HG03064 (cell line): ENCODE measurements at regions not wholly inside any gene's neighbourhood (a gene's known extent, or its start where the extent isn't known, plus 50 kb on each side); places are given as distances from the start of the nearest gene placed in this dataset.

Experiments
- ATAC-seq: cut with Tn5 transposase; IDR thresholded peaks from one replicate; pipeline ENCODE4 v1.9.1; 2021; ENCODE audit warnings: low read depth; ENCODE audit not compliant: unreplicated experiment

DNA sequence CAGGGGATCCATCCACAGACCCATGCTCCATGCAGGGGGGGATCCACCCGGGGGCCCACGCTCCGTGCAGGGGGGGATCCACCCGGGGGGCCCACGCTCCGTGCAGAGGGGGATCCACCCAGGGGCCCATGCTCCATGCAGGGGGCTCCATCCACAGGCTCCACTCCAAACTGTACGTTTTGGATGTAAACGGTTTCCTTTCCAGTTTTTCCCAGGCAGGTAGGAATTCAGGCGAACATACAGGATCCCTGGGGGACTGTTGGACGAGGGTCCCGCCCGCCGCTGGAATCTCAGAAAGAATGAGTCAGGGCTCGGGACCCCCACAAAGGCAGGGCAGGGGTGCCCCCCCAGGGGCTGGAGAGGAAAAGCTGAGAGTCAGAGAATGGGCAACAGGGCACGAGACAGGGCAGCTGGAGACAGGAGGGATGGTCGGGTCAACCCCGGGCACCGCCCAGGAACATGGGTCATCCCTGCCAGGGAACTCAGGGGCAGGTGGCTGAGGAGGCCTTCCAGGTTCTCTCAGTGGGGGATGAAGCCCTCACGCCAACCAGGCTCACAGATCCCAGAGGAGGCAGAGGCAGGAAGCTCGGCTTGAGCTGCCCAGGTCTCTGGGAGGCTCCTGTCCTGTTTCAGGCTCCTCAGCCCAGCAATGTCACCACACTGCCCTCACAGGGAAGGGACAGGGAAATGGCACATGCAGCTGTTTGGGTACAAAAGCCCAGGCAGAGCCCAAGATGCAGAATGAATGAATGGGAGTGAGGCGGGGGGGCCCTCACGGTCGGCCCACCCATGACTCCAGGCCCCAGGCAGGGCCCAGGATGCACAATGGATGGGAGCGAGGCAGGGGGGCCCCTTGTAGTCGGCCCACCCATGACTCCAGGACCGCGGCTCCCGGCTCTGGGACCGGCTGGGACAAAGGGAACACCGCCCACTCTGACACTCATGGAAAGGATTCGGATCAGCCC is 200.2 kb downstream of the BRD1 start:
- ATAC-seq: no peak

DNA sequence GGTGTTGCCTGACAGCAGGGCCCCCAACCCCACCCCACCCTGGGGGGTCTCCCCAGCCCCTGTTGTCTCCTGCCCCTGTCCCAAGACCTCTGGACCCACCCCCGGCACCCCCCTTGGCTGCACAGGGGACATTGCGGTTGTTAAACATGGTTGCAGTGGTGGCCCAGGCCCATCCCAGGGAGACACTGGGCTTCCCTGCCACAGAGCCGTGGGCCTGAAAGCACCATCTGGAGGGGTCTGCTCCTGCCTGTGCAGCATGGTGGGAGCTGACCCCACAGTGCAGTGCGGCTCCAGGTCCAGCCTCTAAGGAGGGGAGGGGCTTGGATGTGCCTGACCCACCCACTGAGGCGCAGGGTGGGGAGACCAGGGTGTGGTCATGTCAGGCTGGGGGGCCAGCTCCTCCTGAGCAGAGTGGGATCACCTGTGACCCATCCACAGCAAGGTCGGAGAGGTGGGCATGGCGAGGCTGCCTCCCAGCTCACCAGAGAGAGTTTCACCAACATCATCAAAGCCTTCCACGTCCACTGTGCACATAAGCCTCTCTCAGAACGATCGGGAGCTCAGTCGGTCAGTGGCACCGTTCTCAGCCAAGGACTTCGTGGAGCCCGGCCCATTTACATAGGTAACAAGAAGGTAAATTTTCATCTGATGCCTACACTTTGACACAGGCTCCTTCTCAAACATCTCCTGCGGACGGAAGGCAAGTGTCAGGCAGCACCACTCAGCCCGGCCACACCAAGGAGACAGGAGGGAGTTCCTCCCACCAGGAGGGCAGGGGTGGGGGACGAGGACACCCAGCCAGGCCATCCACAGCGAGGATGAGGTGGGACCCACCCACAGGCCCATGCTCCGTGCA is 201.1 kb downstream of the BRD1 start:
- no peak for ATAC-seq

DNA sequence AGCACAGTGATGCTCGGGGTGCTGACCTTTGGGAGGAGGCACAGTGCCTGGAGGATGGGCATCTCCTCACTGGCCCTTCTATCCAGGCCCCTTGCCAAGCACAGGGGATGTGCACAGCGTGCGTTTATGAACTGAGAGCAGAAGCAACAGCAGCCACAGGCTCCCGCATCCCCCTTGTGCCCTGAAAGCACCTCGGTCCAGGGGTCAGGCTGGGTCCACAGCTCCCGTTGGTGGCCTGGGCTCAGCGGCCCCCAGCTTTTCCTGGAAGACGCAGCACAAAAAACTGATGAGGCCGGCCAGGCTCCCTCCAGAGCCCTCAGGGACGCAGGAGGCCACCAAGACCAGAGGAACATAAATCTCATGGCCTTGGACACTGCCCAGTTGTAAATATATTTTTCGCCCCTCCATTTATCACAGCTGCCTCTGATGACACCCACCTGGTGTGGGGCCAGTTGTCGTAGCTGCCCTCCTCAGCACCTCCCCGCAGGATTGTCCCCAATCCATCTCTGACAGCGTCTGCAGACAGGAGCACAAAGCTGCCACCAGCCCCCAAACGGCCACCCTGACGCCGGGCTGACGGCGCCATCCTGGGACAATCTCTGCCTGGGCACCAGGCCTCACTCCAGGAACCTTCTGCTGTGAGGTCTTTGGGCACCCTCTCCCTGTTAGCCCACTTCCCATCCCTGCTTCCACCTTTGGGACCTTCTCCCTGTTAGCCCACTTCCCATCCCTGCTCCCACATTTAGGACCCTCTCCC is 203.1 kb downstream of the BRD1 start:
- ATAC-seq: no peak

DNA sequence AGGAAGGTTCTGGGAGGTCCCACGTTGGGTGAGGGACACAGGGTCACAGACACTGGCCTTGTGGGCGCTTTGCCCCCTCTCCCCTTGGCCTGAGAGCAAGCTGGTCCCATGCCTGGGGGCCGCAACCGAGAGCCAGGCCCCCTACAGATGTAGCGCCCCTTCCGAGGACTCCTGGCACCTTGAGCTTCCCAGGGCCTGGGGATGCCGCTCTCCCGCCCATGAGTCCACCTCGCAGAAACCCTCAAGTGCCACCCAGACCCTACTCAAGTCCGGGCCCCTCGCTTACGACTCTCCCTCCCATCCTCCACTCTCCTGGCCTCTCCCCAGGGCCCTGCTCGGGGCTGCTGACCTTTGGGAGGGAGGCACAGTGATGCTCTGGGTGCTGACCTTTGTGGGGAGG is 204.0 kb downstream of the BRD1 start:
- ATAC-seq: no peak

DNA sequence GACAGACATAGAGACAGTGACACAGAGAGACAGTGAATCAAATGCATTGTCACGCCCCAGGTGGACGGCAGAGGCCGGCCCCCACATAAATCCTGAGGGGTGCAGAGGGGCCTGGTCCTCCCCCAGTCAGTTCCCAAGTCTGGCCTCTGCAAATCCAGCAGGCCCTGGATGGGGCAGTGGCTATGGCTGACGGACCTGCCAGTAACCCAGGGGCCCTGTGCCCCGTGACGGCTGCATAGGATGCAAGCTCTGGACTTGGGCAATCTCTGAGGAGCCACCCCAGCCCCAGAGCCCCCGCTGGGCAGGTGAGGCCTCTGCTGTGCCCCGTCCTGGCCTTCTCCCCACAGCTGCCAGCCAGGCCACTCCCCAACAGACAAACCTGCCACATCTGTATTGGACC is 204.5 kb downstream of the BRD1 start:
- no peak for ATAC-seq

DNA sequence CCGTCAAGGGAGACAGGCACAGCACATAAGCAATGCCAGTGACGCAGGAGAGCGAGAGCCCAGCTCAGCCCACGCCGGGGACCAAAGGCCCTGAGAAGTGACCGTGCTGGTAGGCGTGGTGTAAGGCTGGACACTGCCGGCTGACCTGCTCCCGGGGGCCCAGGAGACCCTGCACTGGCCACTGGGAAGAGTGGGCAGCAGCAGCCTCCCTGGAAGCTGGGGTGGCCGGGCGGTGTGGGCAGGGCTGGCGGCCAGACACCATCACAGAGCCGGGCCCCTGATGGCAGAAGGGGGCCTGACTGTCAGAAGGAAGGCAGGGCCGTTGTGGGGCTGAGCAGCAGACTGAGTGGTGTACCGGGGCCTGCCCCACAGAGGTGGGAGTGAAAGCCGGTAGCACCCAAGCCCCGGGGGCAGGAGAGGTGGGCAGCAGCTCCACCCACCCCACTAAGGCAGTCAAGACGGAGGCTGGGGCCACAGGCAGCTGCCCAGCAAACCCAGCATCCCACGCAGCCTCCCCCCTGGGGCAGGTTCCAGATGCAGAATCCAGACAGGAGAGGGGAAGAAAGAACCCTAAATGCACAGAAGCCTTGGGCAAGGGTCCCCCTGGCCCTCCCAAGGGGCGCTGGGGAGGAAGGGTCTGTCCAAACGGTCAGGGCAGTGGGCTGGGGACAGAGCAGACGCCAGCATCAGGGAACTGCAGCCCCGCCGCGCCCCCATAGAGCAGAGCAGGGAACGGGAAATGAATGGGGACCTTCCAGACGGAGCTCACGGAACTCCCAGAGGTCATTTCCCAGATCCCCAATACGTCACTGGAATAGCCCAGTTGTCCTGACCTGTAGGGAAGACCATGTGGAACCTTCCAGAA is 205.2 kb downstream of the BRD1 start:
- no peak for ATAC-seq

DNA sequence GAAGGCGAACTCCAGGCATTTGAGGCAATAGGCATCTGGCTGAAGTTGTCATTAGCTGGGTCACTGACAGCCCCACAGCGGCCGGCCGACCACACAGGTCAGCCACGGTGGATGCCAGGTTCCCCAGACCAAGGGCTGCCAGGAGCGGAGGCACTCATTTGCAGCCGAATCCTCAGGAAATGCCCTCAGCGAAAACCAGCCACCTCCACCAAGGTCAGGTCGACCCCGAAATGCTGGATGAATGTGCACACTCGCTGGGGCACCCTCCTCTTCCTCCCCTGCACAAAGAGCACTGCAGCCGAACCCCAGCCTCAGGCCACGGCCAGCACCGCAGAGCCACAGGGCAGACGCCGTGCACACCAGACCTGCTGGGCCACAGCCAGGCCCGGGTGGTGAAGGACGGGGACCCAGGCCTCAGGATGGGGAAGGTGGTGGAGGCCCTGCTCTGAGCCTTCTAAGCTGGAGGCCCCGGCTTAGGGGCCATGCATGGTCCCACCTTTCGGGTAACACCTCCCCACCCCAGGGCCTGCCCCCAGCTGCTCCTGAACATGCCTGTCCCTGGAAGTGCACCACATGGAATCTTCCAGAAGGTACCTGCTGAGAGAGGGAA is 206.0 kb downstream of the BRD1 start:
- no peak for ATAC-seq

DNA sequence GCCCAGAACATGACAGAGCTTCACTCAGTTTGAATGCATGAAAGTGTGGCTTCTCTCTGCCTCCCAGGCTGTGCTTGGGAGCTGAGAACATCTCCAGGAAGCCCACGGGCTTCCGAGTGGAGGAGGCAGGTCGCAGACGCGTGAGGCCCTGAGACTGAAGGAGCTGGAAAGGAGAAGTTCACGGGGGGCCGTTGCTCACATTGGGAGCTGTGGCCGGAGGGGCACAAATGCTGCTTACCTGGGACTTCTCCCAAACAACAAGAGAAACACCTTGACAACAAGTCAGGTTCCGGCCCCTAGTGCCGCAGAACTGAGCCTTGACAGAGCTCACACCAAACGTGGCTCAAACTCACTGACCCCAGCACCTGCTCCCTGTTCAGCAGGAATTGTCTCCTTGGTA is 207.0 kb downstream of the BRD1 start:
- ATAC-seq: no peak

DNA sequence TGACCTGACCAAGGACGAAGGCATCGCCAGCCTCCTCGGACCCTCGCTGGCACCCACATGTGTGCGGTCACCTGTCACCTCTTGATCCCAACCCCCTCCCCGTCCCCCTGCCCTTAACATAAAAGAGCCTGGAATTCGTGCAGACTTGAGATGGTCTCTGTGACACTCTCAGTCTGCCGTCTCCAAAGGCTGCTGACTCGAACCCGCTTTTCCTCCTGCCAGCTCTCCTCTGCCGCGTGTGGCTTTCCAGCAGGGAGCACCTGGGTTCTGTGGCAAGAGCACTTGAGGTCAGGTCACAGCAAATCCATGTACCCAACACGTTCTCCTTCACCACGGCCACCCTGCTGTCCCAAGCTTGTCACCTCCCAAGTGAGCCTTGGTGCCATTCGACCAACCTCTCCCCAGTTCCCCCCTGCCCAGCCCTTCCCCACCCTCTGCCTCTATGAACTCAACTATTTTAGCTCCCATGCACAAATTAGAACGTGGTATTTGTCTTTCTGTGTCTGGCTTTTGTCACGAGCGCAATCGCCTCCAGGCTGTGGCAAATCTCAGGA is 207.6 kb downstream of the BRD1 start:
- ATAC-seq: no peak

DNA sequence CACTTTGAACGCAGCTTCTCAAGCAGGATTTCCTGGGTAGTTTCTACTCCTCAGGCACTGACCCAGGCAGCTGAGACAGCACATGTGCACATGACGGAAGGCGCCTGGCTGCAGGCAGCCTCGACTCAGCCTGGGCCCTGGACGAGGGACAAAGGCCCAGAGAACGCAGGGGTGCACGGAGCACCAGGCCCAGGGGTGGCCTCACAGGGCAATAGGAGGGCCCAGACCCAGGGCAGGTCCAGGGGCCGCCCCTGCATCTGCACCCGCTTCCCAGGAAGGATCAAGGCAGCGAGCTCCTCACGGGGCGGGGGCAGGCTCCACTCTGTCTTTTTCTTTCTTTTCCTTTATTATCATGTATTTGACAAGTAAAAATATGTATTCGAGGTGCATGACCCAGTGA is 208.4 kb downstream of the BRD1 start:
- ATAC-seq: no peak

DNA sequence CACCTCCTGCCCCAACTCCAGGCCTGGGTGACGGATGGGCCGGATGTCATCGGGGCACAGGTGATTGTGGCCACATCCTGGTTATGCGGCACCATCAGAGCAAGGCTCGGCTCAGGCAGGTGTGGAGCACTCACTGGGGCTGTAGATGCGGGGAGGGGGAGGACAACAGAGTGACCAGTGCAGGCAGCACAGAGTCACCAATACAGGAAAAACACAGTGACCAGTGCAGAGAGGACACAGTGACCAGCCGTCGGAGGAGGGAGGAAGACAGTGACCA is 209.1 kb downstream of the BRD1 start:
- no peak for ATAC-seq

DNA sequence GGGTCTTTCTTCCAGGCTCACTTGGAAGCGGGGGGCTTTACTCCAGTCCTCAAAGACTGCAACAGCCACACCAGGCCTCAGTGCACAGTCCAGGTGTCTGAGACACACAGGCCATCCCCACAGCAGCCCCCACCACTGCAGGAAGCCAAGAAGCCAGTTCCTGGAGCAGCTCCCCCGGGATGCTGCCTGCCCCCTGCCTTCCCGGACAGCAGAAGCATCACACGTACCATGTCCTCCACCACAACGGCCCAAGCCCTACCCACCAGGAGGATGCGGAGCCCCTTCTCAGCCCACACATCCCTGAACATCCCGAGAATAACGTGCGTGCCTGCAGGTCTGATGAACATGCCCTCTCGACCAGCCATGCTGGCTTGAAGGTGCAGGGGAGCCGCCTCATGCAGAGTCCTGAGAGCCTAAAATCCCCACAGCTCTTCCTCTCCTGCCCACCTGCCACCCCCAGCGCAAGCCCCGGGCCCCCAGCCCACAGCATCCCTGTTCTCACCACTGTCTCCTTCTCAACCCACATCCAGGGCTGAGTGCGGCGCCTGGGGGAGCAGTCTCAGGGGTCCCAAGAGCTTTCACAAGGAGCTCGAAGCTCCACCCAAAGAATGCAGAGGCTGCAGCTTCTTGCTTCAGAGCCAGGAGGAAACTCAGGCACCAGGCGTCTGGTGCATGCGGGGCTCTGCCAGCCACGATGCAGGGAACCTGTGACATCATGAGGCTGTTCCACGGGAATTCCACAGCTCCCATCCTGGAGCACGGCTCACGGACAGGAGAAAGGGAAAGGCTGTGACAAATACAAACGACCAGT is 209.6 kb downstream of the BRD1 start:
- ATAC-seq: no peak

DNA sequence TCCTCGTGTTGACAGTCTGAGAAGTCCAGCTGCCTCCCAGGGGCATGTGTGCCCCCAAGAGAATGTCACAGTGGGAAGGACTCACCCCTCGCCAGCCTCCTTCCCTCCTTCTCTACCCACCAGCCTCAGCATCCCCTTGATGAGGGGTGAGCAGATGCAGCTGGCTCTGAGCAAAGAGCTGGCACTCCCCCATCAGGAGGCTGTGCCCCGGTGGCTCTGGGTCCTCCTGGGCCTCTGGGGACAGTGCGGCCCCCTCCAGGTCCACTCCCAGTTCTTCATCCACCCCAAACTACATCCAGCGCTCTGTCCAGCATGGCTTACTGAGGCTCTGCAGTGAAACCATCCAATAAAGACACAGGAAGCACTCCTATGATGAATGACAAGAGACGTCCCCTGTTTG is 210.4 kb downstream of the BRD1 start:
- ATAC-seq: no peak

DNA sequence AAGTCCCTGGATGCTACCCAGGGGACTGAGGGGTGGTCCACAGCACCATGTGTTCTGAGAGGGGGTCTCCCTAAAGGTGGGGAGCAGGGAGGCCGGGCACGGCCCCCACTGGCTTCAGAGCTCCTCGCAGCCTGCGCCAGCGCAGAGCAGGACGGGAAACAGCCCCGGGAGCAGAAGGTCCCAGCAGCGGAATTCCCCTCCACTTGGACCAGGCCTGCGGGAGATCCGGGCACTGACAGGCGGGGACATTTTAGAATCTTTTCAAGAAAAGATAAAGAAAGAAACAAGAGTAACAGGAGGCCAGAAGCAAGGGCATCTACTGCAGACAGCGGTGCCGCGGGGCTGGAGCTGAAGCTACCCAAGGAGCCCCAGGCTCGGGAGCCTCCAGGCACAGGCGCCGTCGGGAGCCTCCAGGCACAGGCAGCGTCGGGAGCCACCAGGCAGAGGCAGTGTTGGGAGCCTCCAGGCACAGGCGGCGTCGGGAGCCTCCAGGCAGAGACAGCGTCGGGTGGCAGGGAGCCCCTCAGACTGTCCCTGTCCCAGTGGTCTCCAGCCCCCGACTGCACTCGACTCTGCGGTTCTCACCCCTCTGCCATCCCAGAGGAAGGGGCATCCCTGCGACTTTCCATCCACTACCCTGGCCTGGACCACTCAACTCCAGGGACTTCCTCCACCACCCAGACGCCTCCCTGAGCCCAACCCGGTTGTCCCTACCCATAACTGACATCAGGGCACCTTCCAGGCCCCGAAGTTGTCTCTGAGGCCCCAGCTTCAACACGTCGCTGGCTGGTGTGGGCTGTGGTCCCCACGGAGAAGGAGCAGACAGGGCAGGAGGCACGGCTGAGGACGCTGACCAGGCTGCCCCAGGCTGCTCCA is 211.1 kb downstream of the BRD1 start:
- no peak for ATAC-seq

DNA sequence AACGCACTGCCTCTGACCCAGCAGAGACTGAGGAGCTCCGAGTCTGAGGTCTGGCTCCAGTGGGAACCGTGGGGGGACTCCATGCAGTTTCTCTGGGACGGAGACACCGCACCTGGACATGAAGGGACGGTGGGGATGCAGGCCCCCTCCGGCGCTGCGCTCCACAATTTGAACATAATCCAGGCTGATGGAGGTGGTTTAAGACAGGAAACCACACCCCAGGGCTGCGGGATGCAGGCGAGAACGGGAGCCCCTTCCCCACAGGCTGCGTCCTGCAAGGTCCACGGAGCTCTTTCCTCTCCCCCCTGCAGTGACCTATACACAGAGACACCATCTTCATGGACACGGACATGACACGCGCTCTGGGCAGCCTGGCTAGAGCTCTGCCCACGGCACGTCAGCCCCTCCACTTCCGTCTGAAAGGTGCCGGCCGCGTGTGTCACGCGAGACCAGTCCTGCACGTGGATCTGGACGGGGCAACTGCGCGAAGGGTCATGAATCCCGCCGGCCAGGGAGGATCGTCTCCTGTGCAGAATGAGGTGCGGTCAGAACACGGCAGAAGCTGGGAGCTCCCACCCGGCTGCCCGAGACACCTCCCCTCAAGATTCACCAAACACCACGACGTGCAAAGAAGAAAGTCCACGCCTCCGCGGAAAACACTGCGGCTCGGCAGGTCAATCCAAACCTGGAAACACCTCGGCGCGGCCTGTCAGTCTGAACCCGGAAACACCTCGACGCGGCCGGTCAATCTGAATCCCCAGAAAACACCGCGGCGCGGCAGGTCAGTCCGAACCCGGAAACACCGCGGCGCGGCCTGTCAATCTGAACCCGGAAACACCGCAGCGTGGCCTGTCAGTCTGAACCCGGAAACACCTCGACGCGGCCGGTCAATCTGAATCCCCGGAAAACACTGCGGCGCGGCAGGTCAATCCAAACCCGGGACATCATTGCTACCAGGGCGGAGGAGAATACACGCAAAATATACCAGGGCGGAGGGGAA is 212.4 kb downstream of the BRD1 start:
- ATAC-seq: no peak

DNA sequence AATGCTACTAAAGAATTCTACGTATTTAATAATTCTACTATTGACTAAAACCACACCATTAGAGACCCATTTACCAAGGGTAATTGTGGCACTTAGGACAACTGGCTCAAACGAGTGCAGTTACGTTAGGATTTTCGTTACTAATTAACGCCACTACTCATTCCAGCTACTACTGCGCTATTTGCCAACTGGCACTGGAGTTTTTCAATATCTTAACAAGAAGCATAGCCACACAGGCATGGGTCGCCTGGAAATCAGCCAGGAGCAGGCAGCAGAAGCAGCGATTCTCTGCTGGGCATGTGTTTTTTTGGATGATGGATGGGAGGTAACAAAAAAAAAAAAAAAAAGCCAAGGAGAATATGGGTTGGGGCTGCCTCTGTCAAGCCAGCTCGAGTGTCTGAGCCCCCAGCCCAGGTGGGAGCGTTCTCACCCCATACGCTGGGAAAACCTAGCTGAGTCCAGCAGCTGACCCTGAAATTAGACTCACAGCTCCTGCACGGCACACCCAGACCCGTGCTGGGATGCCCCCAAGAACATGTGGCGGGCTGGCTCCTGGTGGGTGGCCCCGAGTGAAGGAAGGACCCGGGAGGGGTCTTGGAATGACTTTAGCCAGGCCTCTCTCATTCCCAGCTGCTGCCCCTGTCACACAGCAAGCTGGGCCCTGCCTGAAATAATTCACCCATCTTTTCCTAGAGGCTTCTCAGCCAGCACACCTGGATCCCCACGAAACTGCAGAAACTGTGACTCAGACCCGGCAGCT is 214.0 kb downstream of the BRD1 start:
- ATAC-seq: no peak
